ENCODE measurements at regions not wholly inside any gene's neighbourhood (a gene's known extent, or its start where the extent isn't known, plus 50 kb on each side); places are given as distances from the start of the nearest gene placed in this dataset.

GRCh38 chr17:56680676-56681075 lies 87.2 kb downstream of the NOG start:
- Histone ChIP-seq H3K27ac (no peak overlapping the region), H3K9me3 (no peaks in the 10 kb centered on the region), H3K4me3 (no peak overlapping the region), H3K27me3 (peaks cover 33% of the 10 kb centered on the region), H3K36me3 (no peaks in the 10 kb centered on the region), H3K4me1 (peaks cover 4% of the 10 kb centered on the region)
- DNase-seq (no peak), ATAC-seq (no peak)
- intact Hi-C loops (cut with DNase I): no loop called here
- no peak for TF ChIP-seq CTCF (IDR thresholded peaks at IDR 0.05)

DNA sequence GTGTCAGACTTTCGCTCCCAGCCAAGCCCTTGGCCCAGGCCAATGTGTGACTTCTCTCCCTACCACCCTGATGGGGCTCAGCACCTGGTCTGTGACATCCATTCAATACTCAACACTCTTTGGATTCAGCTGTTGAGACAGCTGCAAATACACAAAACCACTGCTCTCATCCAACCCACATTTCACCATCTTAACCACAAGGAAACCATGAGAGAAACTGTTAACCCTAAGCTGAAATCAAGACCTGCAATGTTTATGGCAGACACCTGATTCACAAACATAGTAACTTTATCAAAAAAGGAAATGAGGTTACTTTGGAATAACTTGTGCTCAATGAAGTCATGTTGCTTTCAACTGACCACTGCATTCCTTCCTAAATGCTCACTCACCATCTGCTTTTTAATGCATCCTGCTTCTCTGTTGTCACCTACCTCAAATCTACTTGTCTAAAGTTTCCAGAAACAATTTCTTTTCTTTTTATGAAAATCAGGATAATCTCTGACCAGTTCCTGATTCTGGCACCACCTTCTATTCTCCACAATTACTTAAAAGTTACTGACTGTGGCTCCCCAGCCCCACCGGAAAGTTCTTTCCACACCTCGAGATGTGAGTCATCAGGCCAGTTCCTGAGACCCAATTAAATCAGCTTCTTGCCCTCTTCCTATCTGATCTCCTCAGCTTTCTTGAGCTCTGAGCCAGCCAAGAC lies 88.2 kb downstream of the NOG start:
- no peak for DNase-seq
- Histone ChIP-seq H3K27ac (no peak overlapping the region), H3K9me3 (no peaks in the 10 kb centered on the region), H3K36me3 (no peaks in the 10 kb centered on the region), H3K4me3 (no peak overlapping the region), H3K4me1 (peaks cover 4% of the 10 kb centered on the region), H3K27me3 (peaks cover 33% of the 10 kb centered on the region)
- ATAC-seq: no peak
- no peak for TF ChIP-seq CTCF (IDR thresholded peaks at IDR 0.05)
- intact Hi-C loops (cut with DNase I): no loop called here

GRCh38 chr17:56688151-56688550 lies 94.7 kb downstream of the NOG start:
- H3K9me3 ChIP-seq: no peaks in the 10 kb centered on the region
- ATAC-seq: no peak
- intact Hi-C loops (cut with DNase I): no loop called here
- no peak for TF ChIP-seq CTCF (IDR thresholded peaks at IDR 0.05)
- no peaks in the 10 kb centered on the region for H3K4me1 ChIP-seq
- DNase-seq: no peak
- H3K27ac ChIP-seq: no peak overlapping the region
- no peak overlapping the region for H3K4me3 ChIP-seq
- no peaks in the 10 kb centered on the region for H3K36me3 ChIP-seq
- H3K27me3 ChIP-seq: no peaks in the 10 kb centered on the region

DNA sequence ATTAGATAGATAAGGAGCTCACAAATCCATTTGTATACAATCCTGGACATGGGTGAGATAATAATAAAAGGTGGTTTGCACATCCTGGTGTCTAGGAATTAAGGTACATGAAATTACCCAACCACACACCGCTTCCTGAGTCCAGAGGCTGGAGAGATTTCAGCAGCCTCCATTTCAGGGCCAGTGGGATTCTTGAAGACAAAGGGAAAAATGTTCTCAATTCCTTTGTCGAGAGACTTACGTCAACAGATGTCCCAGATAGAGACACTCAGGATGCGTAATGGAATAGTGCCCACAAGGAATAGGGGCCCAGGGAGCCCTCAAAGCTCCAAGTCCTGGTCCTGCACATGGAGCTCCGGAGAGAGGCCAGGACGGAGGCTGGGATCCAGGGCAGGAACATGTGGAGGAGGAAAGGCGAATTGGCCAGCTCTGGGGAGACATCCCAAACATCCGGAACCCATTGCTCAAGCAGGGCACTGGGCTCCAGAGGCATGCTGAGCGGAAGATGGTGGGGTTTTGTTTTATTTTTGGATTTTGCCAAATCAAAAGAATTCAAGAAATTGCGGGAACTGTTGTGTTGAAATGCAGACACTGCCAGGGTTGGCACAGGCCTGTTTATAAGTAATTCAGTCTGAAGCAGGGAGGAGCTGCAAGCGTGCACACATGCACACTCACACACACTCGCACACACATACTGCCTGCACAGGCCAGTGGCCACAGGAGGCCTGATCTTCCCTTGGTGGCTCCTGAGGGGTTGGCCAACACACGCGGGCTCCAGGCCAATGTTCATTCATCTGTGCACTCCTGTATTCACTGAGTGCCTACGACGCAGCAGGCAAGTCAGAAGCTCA lies 97.2 kb downstream of the NOG start:
- H3K36me3 ChIP-seq: no peaks in the 10 kb centered on the region
- no peaks in the 10 kb centered on the region for H3K27me3 ChIP-seq
- no peak for TF ChIP-seq CTCF (IDR thresholded peaks at IDR 0.05)
- no peaks in the 10 kb centered on the region for H3K9me3 ChIP-seq
- DNase-seq (no peak), ATAC-seq (peak; percentile 60)
- intact Hi-C loops (cut with DNase I): no loop called here
- no peak overlapping the region for H3K4me3 ChIP-seq
- no peaks in the 10 kb centered on the region for H3K4me1 ChIP-seq
- no peak overlapping the region for H3K27ac ChIP-seq

DNA sequence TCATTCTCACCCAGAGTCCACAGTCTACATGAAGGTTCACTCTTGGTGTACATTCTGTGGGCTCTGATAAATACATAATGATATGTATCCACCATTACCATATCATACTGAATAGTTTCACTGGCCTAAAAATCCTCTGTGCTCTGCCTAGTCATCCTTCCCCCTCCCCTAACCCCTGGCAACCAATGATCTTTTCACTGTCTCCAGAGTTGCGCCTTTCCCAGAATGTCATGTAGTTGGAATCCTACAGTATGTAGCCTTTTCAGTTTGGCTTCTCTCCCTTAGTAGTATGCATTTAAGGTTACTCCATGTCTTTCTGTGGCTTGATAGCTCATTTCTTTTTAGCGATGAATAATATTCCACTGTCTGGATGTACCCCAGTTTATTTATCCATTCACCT lies 101.3 kb downstream of the NOG start:
- no peak for TF ChIP-seq CTCF (IDR thresholded peaks at IDR 0.05)
- peaks cover 5% of the 10 kb centered on the region for H3K4me1 ChIP-seq
- no peaks in the 10 kb centered on the region for H3K36me3 ChIP-seq
- no peaks in the 10 kb centered on the region for H3K9me3 ChIP-seq
- no peaks in the 10 kb centered on the region for H3K27me3 ChIP-seq
- intact Hi-C loops (cut with DNase I): no loop called here
- no peak overlapping the region for H3K4me3 ChIP-seq
- DNase-seq (no peak), ATAC-seq (no peak)
- no peak overlapping the region for H3K27ac ChIP-seq
